H1 (cell line): ENCODE measurements at regions not wholly inside any gene's neighbourhood (a gene's known extent, or its start where the extent isn't known, plus 50 kb on each side); places are given as distances from the start of the nearest gene placed in this dataset.

Source experiments
- CTCF ChIA-PET: fragments of 300-600 bp; sonication (Branson Sonifier 250); formaldehyde crosslinking; loops from one replicate; lab custom pipeline; 2021; ENCODE audit not compliant: partially characterized antibody; lab: Charles Lee
- POLR2A ChIA-PET: fragments of 300-600 bp; sonication (Branson Sonifier 250); formaldehyde crosslinking; loops from one replicate; lab custom pipeline; 2021; ENCODE audit warnings: inconsistent platforms; ENCODE audit not compliant: partially characterized antibody; lab: Charles Lee
- DNase-seq, 2 experiments: peaks; one replicate each; pipeline versions ENCODE4 v3.0.0 to v3.0.0-alpha.2; 2010 to 2022; ENCODE audit warnings: low spot score in 2 of 2, low read depth in 1 of 2, mixed read lengths in 1 of 2
- FAIRE-seq: peaks from 2 replicates; lab custom pipeline; 2011; peaks lifted over from hg19 to GRCh38; lab: Jason Lieb, UNC
- H2AFZ ChIP-seq: 2 replicates; pipeline ENCODE4 v1.8.1; 2012; ENCODE audit warnings: low read length, inconsistent platforms
- H2AK5ac ChIP-seq: 2 replicates; pipeline ENCODE4 v1.6.1; 2013; ENCODE audit warnings: low read depth, low read length
- H2BK120ac ChIP-seq: replicated peaks from 2 replicates; pipeline ENCODE3; 2013; ENCODE audit warnings: low read depth, low read length, inconsistent platforms
- H2BK12ac ChIP-seq: 2 replicates; pipeline ENCODE4 v1.6.1; 2013; ENCODE audit warnings: low read depth, low read length
- H2BK15ac ChIP-seq: 2 replicates; pipeline ENCODE4 v1.6.1; 2013; ENCODE audit warnings: low read length
- H2BK20ac ChIP-seq: 2 replicates; pipeline ENCODE4 v1.6.1; 2013; ENCODE audit warnings: low read length
- H2BK5ac ChIP-seq: 2 replicates; pipeline ENCODE4 v1.6.1; 2013; ENCODE audit warnings: low read depth, low read length
- H3K14ac ChIP-seq: 2 replicates; pipeline ENCODE4 v1.6.1; 2013; ENCODE audit warnings: inconsistent platforms; ENCODE audit not compliant: insufficient read length
- H3K18ac ChIP-seq: 2 replicates; pipeline ENCODE4 v1.6.1; 2013; ENCODE audit warnings: low read length; ENCODE audit errors: extremely low read depth
- H3K23ac ChIP-seq: 2 replicates; pipeline ENCODE4 v1.6.1; 2013; ENCODE audit warnings: inconsistent platforms; ENCODE audit not compliant: insufficient read length
- H3K23me2 ChIP-seq: 2 replicates; pipeline ENCODE4 v1.6.1; 2013; ENCODE audit warnings: low read depth, low read length
- H3K27ac ChIP-seq: 2 replicates; pipeline ENCODE4 v1.6.1; 2011; ENCODE audit warnings: low read depth, low read length, inconsistent platforms
- H3K27me3 ChIP-seq, 4 experiments: replicated peaks in 1 of 4; 1 replicate in 1 of 4; 2 replicates in 3 of 4; pipeline versions ENCODE4 v1.6.1 to v1.8.1; 2011 to 2013; ENCODE audit warnings: low read length in 3 of 4, mild to moderate bottlenecking in 3 of 4, inconsistent platforms in 2 of 4, mixed read lengths in 2 of 4, moderate library complexity in 1 of 4; ENCODE audit not compliant: control insufficient read depth in 3 of 4, insufficient read depth in 3 of 4; ENCODE audit errors: extremely low read depth in 1 of 4
- H3K36me3 ChIP-seq, 4 experiments: 2 replicates each; pipeline versions ENCODE4 v1.6.1 to v1.8.1; 2011 to 2013; ENCODE audit warnings: mild to moderate bottlenecking in 4 of 4, low read length in 3 of 4, moderate library complexity in 2 of 4, control low read depth in 1 of 4, inconsistent platforms in 1 of 4; ENCODE audit not compliant: insufficient read depth in 4 of 4, control insufficient read depth in 2 of 4
- H3K4ac ChIP-seq: replicated peaks from 2 replicates; pipeline ENCODE3; 2013; ENCODE audit warnings: low read length, low read depth, mixed read lengths, inconsistent platforms; ENCODE audit not compliant: insufficient read length
- H3K4me1 ChIP-seq, 4 experiments: replicated peaks in 1 of 4; 1 replicate in 1 of 4; 2 replicates in 3 of 4; pipeline versions ENCODE4 v1.6.1 to v1.8.1; 2011 to 2013; ENCODE audit warnings: low read length in 3 of 4, inconsistent platforms in 2 of 4, mixed read lengths in 1 of 4; ENCODE audit not compliant: insufficient read depth in 4 of 4, control insufficient read depth in 3 of 4
- H3K4me2 ChIP-seq, 2 experiments: 2 replicates each; pipeline versions ENCODE4 v1.6.1 to v1.8.1; 2011 to 2013; ENCODE audit warnings: low read depth in 2 of 2, low read length in 2 of 2, control low read depth in 1 of 2, inconsistent platforms in 1 of 2, mild to moderate bottlenecking in 1 of 2; ENCODE audit not compliant: insufficient read depth in 1 of 2
- H3K4me3 ChIP-seq, 4 experiments: fragments of 200-600, 300-600 bp in 1 of 4; sonication (generic), shearing (Covaris generic), sonication (Bioruptor Twin) in 1 of 4; 2 replicates each; pipeline versions ENCODE4 v1.5.1 to v1.8.1; 2011 to 2016; ENCODE audit warnings: low read length in 4 of 4, low read depth in 3 of 4, control low read depth in 2 of 4, inconsistent platforms in 2 of 4, mild to moderate bottlenecking in 2 of 4, mixed read lengths in 1 of 4, moderate library complexity in 1 of 4; ENCODE audit not compliant: insufficient read depth in 2 of 4; ENCODE audit errors: extremely low read depth in 1 of 4
- H3K56ac ChIP-seq: replicated peaks from 2 replicates; pipeline ENCODE3; 2013; ENCODE audit warnings: low read depth, mild to moderate bottlenecking, mixed read lengths, low read length, inconsistent platforms; ENCODE audit not compliant: insufficient read length
- H3K79me1 ChIP-seq: 2 replicates; pipeline ENCODE4 v1.6.1; 2013; ENCODE audit warnings: low read depth, low read length, control low read depth
- H3K79me2 ChIP-seq, 2 experiments: 2 replicates each; pipeline versions ENCODE4 v1.6.1 to v1.8.1; 2012 to 2013; ENCODE audit warnings: low read length in 2 of 2, mild to moderate bottlenecking in 2 of 2, inconsistent platforms in 1 of 2; ENCODE audit not compliant: insufficient read depth in 2 of 2, control insufficient read depth in 1 of 2
- H3K9ac ChIP-seq, 4 experiments: replicated peaks in 1 of 4; 1 replicate in 1 of 4; 2 replicates in 3 of 4; pipeline versions ENCODE4 v1.6.1 to v1.8.1; 2011 to 2013; ENCODE audit warnings: low read depth in 3 of 4, low read length in 3 of 4, control low read depth in 2 of 4, mild to moderate bottlenecking in 2 of 4, moderate library complexity in 2 of 4, inconsistent platforms in 1 of 4; ENCODE audit errors: extremely low read depth in 1 of 4
- H3K9me3 ChIP-seq, 2 experiments: 2 replicates each; pipeline versions ENCODE4 v1.6.1 to v1.8.1; 2012 to 2013; ENCODE audit warnings: mild to moderate bottlenecking in 2 of 2, moderate library complexity in 2 of 2, control low read depth in 1 of 2, inconsistent platforms in 1 of 2, low read depth in 1 of 2, low read length in 1 of 2, mixed read lengths in 1 of 2; ENCODE audit not compliant: insufficient read depth in 2 of 2
- H4K20me1 ChIP-seq, 2 experiments: replicated peaks in 1 of 2; 2 replicates each; pipeline versions ENCODE3 to v1.8.1; 2011 to 2013; ENCODE audit warnings: inconsistent platforms in 2 of 2, low read length in 2 of 2, mild to moderate bottlenecking in 1 of 2; ENCODE audit not compliant: insufficient read depth in 2 of 2, control insufficient read depth in 1 of 2
- H4K5ac ChIP-seq: 2 replicates; pipeline ENCODE4 v1.6.1; 2013; ENCODE audit warnings: low read length, low read depth, mixed read lengths, inconsistent platforms; ENCODE audit not compliant: insufficient read length
- H4K8ac ChIP-seq: 2 replicates; pipeline ENCODE4 v1.8.0; 2013; ENCODE audit warnings: mild to moderate bottlenecking, moderate library complexity, low read length, inconsistent platforms; ENCODE audit not compliant: insufficient read depth; ENCODE audit errors: extremely low read depth
- H4K91ac ChIP-seq: replicated peaks from 2 replicates; pipeline ENCODE3; 2013; ENCODE audit warnings: low read length, mixed read lengths, inconsistent platforms; ENCODE audit not compliant: insufficient read length
- BRCA1 ChIP-seq: IDR thresholded peaks from 2 replicates; pipeline ENCODE4 v1.6.1; 2012; ENCODE audit warnings: low read depth, low read length, improper control_type of control experiment
- EGR1 ChIP-seq: IDR thresholded peaks from 2 replicates; pipeline ENCODE4 v1.6.1; 2011; ENCODE audit warnings: low read depth, low read length, borderline replicate concordance
- KDM1A ChIP-seq: fragments of 200-600, 300-600 bp; sonication (generic); IDR thresholded peaks from 2 replicates; pipeline ENCODE4 v1.7.1; 2016; ENCODE audit warnings: mild to moderate bottlenecking, low read length, borderline replicate concordance
- KDM5A ChIP-seq: fragments of 200-600 bp; IDR thresholded peaks from 2 replicates; pipeline ENCODE4 v1.7.1; 2012; ENCODE audit warnings: mild to moderate bottlenecking, low read length, inconsistent platforms, mixed read lengths
- MAFK ChIP-seq: IDR thresholded peaks from 2 replicates; pipeline ENCODE4 v1.6.1; 2012; ENCODE audit warnings: low read depth, mild to moderate bottlenecking, improper control_type of control experiment, low read length
- RBBP5 ChIP-seq: IDR thresholded peaks from 2 replicates; pipeline ENCODE4 v1.7.1; 2012; ENCODE audit warnings: low read depth, mild to moderate bottlenecking, inconsistent platforms, low read length, moderate library complexity, borderline replicate concordance
- RXRA ChIP-seq: IDR thresholded peaks from 2 replicates; pipeline ENCODE4 v1.6.1; 2011; ENCODE audit warnings: low read depth, mild to moderate bottlenecking, low read length, moderate library complexity; ENCODE audit not compliant: insufficient read depth

DNA sequence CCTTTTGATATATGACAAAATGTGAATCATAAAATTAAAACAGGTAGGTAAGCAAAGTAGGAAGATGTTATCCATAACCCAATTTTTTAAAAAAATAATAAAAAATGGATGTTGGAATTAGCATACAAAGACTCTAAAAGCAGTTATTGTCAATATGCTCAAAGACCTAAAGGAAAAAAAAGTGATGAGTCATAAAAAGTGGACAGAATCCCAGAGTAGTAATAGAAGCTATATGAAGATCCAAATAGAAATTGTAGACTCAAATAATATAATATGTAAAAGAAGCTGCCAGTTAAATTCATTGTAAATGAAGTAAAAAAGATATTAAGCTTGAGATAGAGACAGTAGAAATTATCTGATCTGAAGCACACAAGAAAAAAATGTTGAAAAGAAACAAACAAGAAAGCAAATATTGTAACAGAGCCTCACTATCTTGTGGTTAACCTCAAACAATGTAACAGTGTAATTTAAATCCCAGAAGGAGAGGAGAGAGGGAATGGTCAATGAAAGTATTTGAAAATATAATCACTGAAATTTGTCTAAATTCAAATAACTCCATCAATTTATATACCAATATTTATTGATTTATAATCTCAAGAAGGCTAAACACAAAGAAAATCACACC is 773.4 kb upstream of the RAG2 start:
- H3K56ac ChIP-seq, result no peak overlapping the region
- no peak overlapping the region for H2BK20ac ChIP-seq
- no peaks in the 10 kb centered on the region for H3K23me2 ChIP-seq
- no peaks in the 10 kb centered on the region for H3K9me3 ChIP-seq
- H2AK5ac ChIP-seq, result no peak overlapping the region
- no peaks in the 10 kb centered on the region for H3K36me3 ChIP-seq
- ChIA-PET CTCF (no interaction called here), POLR2A (no interaction called here)
- H3K23ac ChIP-seq, result no peak overlapping the region
- no peak overlapping the region for H3K4me3 ChIP-seq
- no peak overlapping the region for H4K91ac ChIP-seq
- no peak overlapping the region for H3K4ac ChIP-seq
- DNase-seq (no peak), FAIRE-seq (no peak)
- no peak overlapping the region for H3K14ac ChIP-seq
- no peaks in the 10 kb centered on the region for H3K79me2 ChIP-seq
- no peak overlapping the region for H3K4me2 ChIP-seq
- H4K8ac ChIP-seq, result no peak overlapping the region
- H4K20me1 ChIP-seq, result no peaks in the 10 kb centered on the region
- no peak overlapping the region for H2BK5ac ChIP-seq
- H3K18ac ChIP-seq, result no peak overlapping the region
- no peaks in the 10 kb centered on the region for H3K27me3 ChIP-seq
- no peak overlapping the region for H2BK12ac ChIP-seq
- no peak overlapping the region for H3K9ac ChIP-seq
- no peak overlapping the region for H4K5ac ChIP-seq
- H3K79me1 ChIP-seq, result no peaks in the 10 kb centered on the region
- no peak overlapping the region for H2BK120ac ChIP-seq
- no peaks in the 10 kb centered on the region for H3K4me1 ChIP-seq
- no peak overlapping the region for H3K27ac ChIP-seq
- no peak overlapping the region for H2BK15ac ChIP-seq
- H2AFZ ChIP-seq, result no peak overlapping the region
- TF ChIP-seq KDM1A, result no peak
- TF ChIP-seq MAFK, result no peak
- no peak for TF ChIP-seq KDM5A
- TF ChIP-seq EGR1, result no peak
- TF ChIP-seq BRCA1, result no peak
- TF ChIP-seq RBBP5, result no peak
- no peak for TF ChIP-seq RXRA
